ENCODE measurements at regions not wholly inside any gene's neighbourhood (a gene's known extent, or its start where the extent isn't known, plus 50 kb on each side); places are given as distances from the start of the nearest gene placed in this dataset.

- peak overlapping the region; percentile 39 for H3K27ac Mint-ChIP-seq
Measured at GRCh38 chr9:91086657-91087461, 274.9 kb downstream of the AUH start.

GRCh38 chr9:91087462-91087759, 274.3 kb downstream of the AUH start:
- no peak for DNase-seq (ENCODE audit: low spot score)
- peaks cover 64% of the 10 kb centered on the region for H3K36me3 Mint-ChIP-seq (ENCODE audit: low read depth)
- peaks cover 19% of the 10 kb centered on the region for H3K9me3 Mint-ChIP-seq
- no peak overlapping the region for H3K27ac Mint-ChIP-seq
- H3K27me3 Mint-ChIP-seq (ENCODE audit: low read depth): no peaks in the 10 kb centered on the region
- H3K4me3 Mint-ChIP-seq (ENCODE audit: low read depth): no peak overlapping the region
- intact Hi-C loops (cut with micrococcal nuclease): loop anchor here (5.0 kb wide), 1 partner anchor 105 kb away; no protein-coding TSS in a partner anchor
- peaks cover 55% of the 10 kb centered on the region for H3K4me1 Mint-ChIP-seq (ENCODE audit: low read depth)

More at GRCh38 chr9:91086657-91087461, 274.9 kb downstream of the AUH start:
- Mint-ChIP-seq H3K4me1 (ENCODE audit: low read depth) (peaks cover 53% of the 10 kb centered on the region), H3K27me3 (ENCODE audit: low read depth) (no peaks in the 10 kb centered on the region), H3K4me3 (ENCODE audit: low read depth) (no peak overlapping the region), H3K36me3 (ENCODE audit: low read depth) (peaks cover 65% of the 10 kb centered on the region), H3K9me3 (peaks cover 19% of the 10 kb centered on the region)
- DNase-seq (ENCODE audit: low spot score): no peak
- intact Hi-C loops (cut with micrococcal nuclease): loop anchor here (5.0 kb wide), 1 partner anchor 105 kb away; no protein-coding TSS in a partner anchor

- Mint-ChIP-seq H3K36me3 (ENCODE audit: low read depth) (peaks cover 73% of the 10 kb centered on the region), H3K27ac (peak overlapping the region; percentile 36), H3K4me1 (ENCODE audit: low read depth) (peaks cover 72% of the 10 kb centered on the region), H3K27me3 (ENCODE audit: low read depth) (no peaks in the 10 kb centered on the region), H3K9me3 (peaks cover 30% of the 10 kb centered on the region), H3K4me3 (ENCODE audit: low read depth) (no peak overlapping the region)
- no peak for DNase-seq (ENCODE audit: low spot score)
- intact Hi-C loops (cut with micrococcal nuclease): loop anchor here (5.0 kb wide), 1 partner anchor 103 kb away; no protein-coding TSS in a partner anchor
Measured at GRCh38 chr9:91089405-91090129, 272.2 kb downstream of the AUH start.

DNA sequence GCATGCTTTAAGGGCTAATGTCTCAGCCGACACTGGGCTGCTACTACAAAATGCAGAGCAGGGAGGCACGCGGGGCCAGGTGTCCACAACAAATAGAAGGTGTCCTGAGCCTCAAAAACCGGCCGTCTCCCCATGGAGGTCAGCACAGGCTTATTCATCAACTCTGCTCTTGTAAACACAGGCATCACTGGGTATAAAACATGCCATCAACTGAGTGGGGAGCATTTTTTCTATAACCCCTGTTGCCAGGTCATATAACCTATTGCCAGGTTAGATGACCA, 271.6 kb downstream of the AUH start:
- Mint-ChIP-seq H3K4me1 (ENCODE audit: low read depth) (peaks cover 74% of the 10 kb centered on the region), H3K36me3 (ENCODE audit: low read depth) (peaks cover 75% of the 10 kb centered on the region), H3K27me3 (ENCODE audit: low read depth) (no peaks in the 10 kb centered on the region), H3K27ac (peak overlapping the region; percentile 36), H3K9me3 (peaks cover 33% of the 10 kb centered on the region), H3K4me3 (ENCODE audit: low read depth) (no peak overlapping the region)
- intact Hi-C loops (cut with micrococcal nuclease): no loop called here
- DNase-seq (ENCODE audit: low spot score): no peak

GRCh38 chr9:91092214-91092613, 269.5 kb downstream of the AUH start:
- Mint-ChIP-seq H3K4me3 (ENCODE audit: low read depth) (no peak overlapping the region), H3K27me3 (ENCODE audit: low read depth) (no peaks in the 10 kb centered on the region), H3K9me3 (peaks cover 26% of the 10 kb centered on the region), H3K4me1 (ENCODE audit: low read depth) (peaks cover 64% of the 10 kb centered on the region), H3K27ac (no peak overlapping the region), H3K36me3 (ENCODE audit: low read depth) (peaks cover 79% of the 10 kb centered on the region)
- DNase-seq (ENCODE audit: low spot score): no peak
- intact Hi-C loops (cut with micrococcal nuclease): no loop called here

- H3K27me3 Mint-ChIP-seq (ENCODE audit: low read depth): no peaks in the 10 kb centered on the region
- H3K27ac Mint-ChIP-seq: peak overlapping the region; percentile 75
- intact Hi-C loops (cut with micrococcal nuclease): no loop called here
- DNase-seq (ENCODE audit: low spot score): no peak
- no peak overlapping the region for H3K4me3 Mint-ChIP-seq (ENCODE audit: low read depth)
- H3K9me3 Mint-ChIP-seq: peaks cover 24% of the 10 kb centered on the region
- peaks cover 67% of the 10 kb centered on the region for H3K36me3 Mint-ChIP-seq (ENCODE audit: low read depth)
- H3K4me1 Mint-ChIP-seq (ENCODE audit: low read depth): peaks cover 65% of the 10 kb centered on the region
Measured at GRCh38 chr9:91094324-91095088, 267.2 kb downstream of the AUH start.

GRCh38 chr9:91098203-91098850, 263.4 kb downstream of the AUH start:
- peaks cover 76% of the 10 kb centered on the region for H3K36me3 Mint-ChIP-seq (ENCODE audit: low read depth)
- DNase-seq (ENCODE audit: low spot score): no peak
- H3K27ac Mint-ChIP-seq: peak overlapping the region; percentile 20
- intact Hi-C loops (cut with micrococcal nuclease): no loop called here
- H3K27me3 Mint-ChIP-seq (ENCODE audit: low read depth): no peaks in the 10 kb centered on the region
- peaks cover 75% of the 10 kb centered on the region for H3K4me1 Mint-ChIP-seq (ENCODE audit: low read depth)
- no peak overlapping the region for H3K4me3 Mint-ChIP-seq (ENCODE audit: low read depth)
- peaks cover 17% of the 10 kb centered on the region for H3K9me3 Mint-ChIP-seq

GRCh38 chr9:91099436-91099835, 262.3 kb downstream of the AUH start:
- no peaks in the 10 kb centered on the region for H3K27me3 Mint-ChIP-seq (ENCODE audit: low read depth)
- H3K36me3 Mint-ChIP-seq (ENCODE audit: low read depth): peaks cover 76% of the 10 kb centered on the region
- intact Hi-C loops (cut with micrococcal nuclease): no loop called here
- peak overlapping the region; percentile 78 for H3K4me3 Mint-ChIP-seq (ENCODE audit: low read depth)
- H3K9me3 Mint-ChIP-seq: peaks cover 6% of the 10 kb centered on the region
- H3K4me1 Mint-ChIP-seq (ENCODE audit: low read depth): peaks cover 73% of the 10 kb centered on the region
- DNase-seq (ENCODE audit: low spot score): no peak
- H3K27ac Mint-ChIP-seq: peak overlapping the region; percentile 93

GRCh38 chr9:91100878-91101450, 260.8 kb downstream of the AUH start:
- intact Hi-C loops (cut with micrococcal nuclease): loop anchor here (1.0 to 5.0 kb wide), 9 partner anchors 30 to 318 kb away; no protein-coding TSS in a partner anchor
- peak overlapping the region; percentile 93 for H3K27ac Mint-ChIP-seq
- no peaks in the 10 kb centered on the region for H3K27me3 Mint-ChIP-seq (ENCODE audit: low read depth)
- H3K9me3 Mint-ChIP-seq: no peaks in the 10 kb centered on the region
- no peak for DNase-seq (ENCODE audit: low spot score)
- peak overlapping the region; percentile 78 for H3K4me3 Mint-ChIP-seq (ENCODE audit: low read depth)
- H3K4me1 Mint-ChIP-seq (ENCODE audit: low read depth): peaks cover 68% of the 10 kb centered on the region
- H3K36me3 Mint-ChIP-seq (ENCODE audit: low read depth): peaks cover 77% of the 10 kb centered on the region

GRCh38 chr9:91101611-91102168, 260.0 kb downstream of the AUH start:
- intact Hi-C loops (cut with micrococcal nuclease): loop anchor here (2.0 to 5.0 kb wide), 3 partner anchors 31 to 256 kb away; no protein-coding TSS in a partner anchor
- Mint-ChIP-seq H3K4me3 (ENCODE audit: low read depth) (peak overlapping the region; percentile 78), H3K27ac (peak overlapping the region; percentile 93), H3K9me3 (no peaks in the 10 kb centered on the region), H3K27me3 (ENCODE audit: low read depth) (no peaks in the 10 kb centered on the region), H3K4me1 (ENCODE audit: low read depth) (peaks cover 64% of the 10 kb centered on the region), H3K36me3 (ENCODE audit: low read depth) (peaks cover 77% of the 10 kb centered on the region)
- DNase-seq (ENCODE audit: low spot score): peak; percentile 85

- DNase-seq (ENCODE audit: low spot score): no peak
- H3K4me1 Mint-ChIP-seq (ENCODE audit: low read depth): peaks cover 58% of the 10 kb centered on the region
- H3K27me3 Mint-ChIP-seq (ENCODE audit: low read depth): no peaks in the 10 kb centered on the region
- peaks cover 76% of the 10 kb centered on the region for H3K36me3 Mint-ChIP-seq (ENCODE audit: low read depth)
- intact Hi-C loops (cut with micrococcal nuclease): loop anchor here (5.0 kb wide), 1 partner anchor 255 kb away; no protein-coding TSS in a partner anchor
- peak overlapping the region; percentile 93 for H3K27ac Mint-ChIP-seq
- peak overlapping the region; percentile 78 for H3K4me3 Mint-ChIP-seq (ENCODE audit: low read depth)
- H3K9me3 Mint-ChIP-seq: no peaks in the 10 kb centered on the region
Measured at GRCh38 chr9:91102269-91102668, 259.4 kb downstream of the AUH start.

DNA sequence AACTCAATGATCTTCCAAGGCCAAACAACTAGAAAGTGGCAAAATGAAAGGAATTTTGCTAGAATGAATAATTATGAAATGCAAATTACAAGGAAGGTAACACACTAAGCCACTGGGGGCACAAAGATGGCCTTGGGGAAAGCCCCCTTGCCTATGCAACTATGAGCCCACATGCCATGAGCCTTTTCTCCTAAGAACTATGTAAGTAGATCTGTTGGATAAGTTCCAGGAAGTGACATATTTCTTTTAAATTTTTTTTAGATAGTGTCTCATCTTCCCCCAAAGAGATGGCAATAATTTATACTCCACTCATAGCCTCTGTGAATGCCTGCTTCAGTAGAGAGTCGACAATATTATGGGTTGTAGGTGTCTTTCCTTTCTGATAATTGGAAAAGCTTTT, 257.8 kb downstream of the AUH start:
- intact Hi-C loops (cut with micrococcal nuclease): loop anchor here (5.0 kb wide), 1 partner anchor 253 kb away; no protein-coding TSS in a partner anchor
- Mint-ChIP-seq H3K9me3 (peaks cover 6% of the 10 kb centered on the region), H3K4me3 (ENCODE audit: low read depth) (no peak overlapping the region), H3K36me3 (ENCODE audit: low read depth) (peaks cover 78% of the 10 kb centered on the region), H3K27me3 (ENCODE audit: low read depth) (no peaks in the 10 kb centered on the region), H3K4me1 (ENCODE audit: low read depth) (peaks cover 53% of the 10 kb centered on the region), H3K27ac (peak overlapping the region; percentile 39)
- no peak for DNase-seq (ENCODE audit: low spot score)

Measured in activated T-helper 2 cell treated with anti-CD3 and anti-CD28 coated beads, Interferon-gamma antibody, Interleukin-2, Interleukin-4, amounts not matched to agents 10 μg/mL and 5 μg/mL and 100 μg/mL, durations not matched to agents 14 hours and 24 hours and 36 hours (primary cell).